Activated CD4-positive, alpha-beta memory T cell treated with anti-CD3 and anti-CD28 coated beads for 36 hours (primary cell): ENCODE measurements at regions not wholly inside any gene's neighbourhood (a gene's known extent, or its start where the extent isn't known, plus 50 kb on each side); places are given as distances from the start of the nearest gene placed in this dataset.

Experiments used
- CTCF ChIA-PET: fragments of 350-600 bp; sonication (Branson Sonifier 250); formaldehyde crosslinking; loops from one replicate; lab custom pipeline; 2021; ENCODE audit warnings: antibody characterized with exemption, inconsistent platforms; lab: Charles Lee
- POLR2A ChIA-PET: fragments of 350-600 bp; sonication (Branson Sonifier 250); formaldehyde crosslinking; loops from one replicate; lab custom pipeline; 2021; ENCODE audit warnings: antibody characterized with exemption; lab: Charles Lee
- DNase-seq: peaks from one replicate; pipeline ENCODE4 v3.0.0-alpha.2; 2020
- H3K27ac Mint-ChIP-seq: one replicate; pipeline ENCODE4 v1.8.0; 2021; ENCODE audit warnings: mixed read lengths
- H3K27me3 Mint-ChIP-seq: one replicate; pipeline ENCODE4 v1.8.0; 2021; ENCODE audit warnings: mixed read lengths
- H3K36me3 Mint-ChIP-seq: one replicate; pipeline ENCODE4 v1.8.0; 2021; ENCODE audit warnings: mixed read lengths
- H3K4me1 Mint-ChIP-seq: one replicate; pipeline ENCODE4 v1.8.0; 2021; ENCODE audit warnings: low read depth, mixed read lengths
- H3K4me3 Mint-ChIP-seq: one replicate; pipeline ENCODE4 v1.8.0; 2021; ENCODE audit warnings: mild to moderate bottlenecking, mixed read lengths
- H3K9me3 Mint-ChIP-seq: one replicate; pipeline ENCODE4 v1.8.0; 2021; ENCODE audit warnings: mixed read lengths
- intact Hi-C: fragments of 100-400 bp; cut with micrococcal nuclease; formaldehyde crosslinking; loops from one replicate; pipeline ENCODE4 v1.15.1; 2023

GRCh38 chrY:19098349-19098748, 324.8 kb upstream of the HSFY2 start:
- DNase-seq: no peak
- ChIA-PET POLR2A (no interaction called here), CTCF (no interaction called here)
- no peaks in the 10 kb centered on the region for H3K27me3 Mint-ChIP-seq
- H3K4me3 Mint-ChIP-seq: no peak overlapping the region
- no peaks in the 10 kb centered on the region for H3K36me3 Mint-ChIP-seq
- intact Hi-C loops: no loop called here
- H3K27ac Mint-ChIP-seq: no peak overlapping the region
- no peaks in the 10 kb centered on the region for H3K4me1 Mint-ChIP-seq
- H3K9me3 Mint-ChIP-seq: no peaks in the 10 kb centered on the region

DNA sequence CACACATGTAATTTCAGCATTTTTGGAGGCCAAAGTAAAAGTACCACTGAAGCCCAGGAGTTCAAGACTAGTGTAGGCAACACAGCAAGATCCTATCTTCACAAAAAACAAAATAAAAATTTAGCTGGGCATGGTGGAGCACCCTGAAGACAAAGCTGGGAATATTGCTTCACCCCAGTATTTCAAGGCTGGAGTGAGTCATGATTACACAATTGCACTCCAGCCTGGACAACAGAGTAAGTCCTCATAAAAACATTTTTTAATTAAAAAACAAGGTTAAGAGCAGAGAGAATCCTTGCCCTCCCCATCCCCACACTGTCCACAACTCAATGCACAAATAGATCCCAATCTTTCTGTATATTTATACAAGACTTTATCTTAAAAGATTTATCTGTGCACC, 321.9 kb upstream of the HSFY2 start:
- intact Hi-C loops: no loop called here
- H3K9me3 Mint-ChIP-seq: no peaks in the 10 kb centered on the region
- H3K4me3 Mint-ChIP-seq: no peak overlapping the region
- H3K4me1 Mint-ChIP-seq: no peaks in the 10 kb centered on the region
- H3K27ac Mint-ChIP-seq: no peak overlapping the region
- no peaks in the 10 kb centered on the region for H3K36me3 Mint-ChIP-seq
- CTCF ChIA-PET: no interaction called here
- no peak for DNase-seq
- H3K27me3 Mint-ChIP-seq: peaks cover 1% of the 10 kb centered on the region
- POLR2A ChIA-PET: no interaction called here

GRCh38 chrY:19083006-19083405, 309.5 kb upstream of the HSFY2 start:
- no peak for DNase-seq
- intact Hi-C loops: no loop called here
- H3K4me1 Mint-ChIP-seq: no peaks in the 10 kb centered on the region

GRCh38 chrY:19077698-19078113, 304.2 kb upstream of the HSFY2 start:
- DNase-seq: peak; percentile 11

More at GRCh38 chrY:19083006-19083405, 309.5 kb upstream of the HSFY2 start:
- Mint-ChIP-seq H3K9me3 (no peaks in the 10 kb centered on the region), H3K27ac (no peak overlapping the region), H3K4me3 (no peak overlapping the region), H3K36me3 (no peaks in the 10 kb centered on the region), H3K27me3 (no peaks in the 10 kb centered on the region)
- CTCF ChIA-PET: no interaction called here
- POLR2A ChIA-PET: no interaction called here

DNA sequence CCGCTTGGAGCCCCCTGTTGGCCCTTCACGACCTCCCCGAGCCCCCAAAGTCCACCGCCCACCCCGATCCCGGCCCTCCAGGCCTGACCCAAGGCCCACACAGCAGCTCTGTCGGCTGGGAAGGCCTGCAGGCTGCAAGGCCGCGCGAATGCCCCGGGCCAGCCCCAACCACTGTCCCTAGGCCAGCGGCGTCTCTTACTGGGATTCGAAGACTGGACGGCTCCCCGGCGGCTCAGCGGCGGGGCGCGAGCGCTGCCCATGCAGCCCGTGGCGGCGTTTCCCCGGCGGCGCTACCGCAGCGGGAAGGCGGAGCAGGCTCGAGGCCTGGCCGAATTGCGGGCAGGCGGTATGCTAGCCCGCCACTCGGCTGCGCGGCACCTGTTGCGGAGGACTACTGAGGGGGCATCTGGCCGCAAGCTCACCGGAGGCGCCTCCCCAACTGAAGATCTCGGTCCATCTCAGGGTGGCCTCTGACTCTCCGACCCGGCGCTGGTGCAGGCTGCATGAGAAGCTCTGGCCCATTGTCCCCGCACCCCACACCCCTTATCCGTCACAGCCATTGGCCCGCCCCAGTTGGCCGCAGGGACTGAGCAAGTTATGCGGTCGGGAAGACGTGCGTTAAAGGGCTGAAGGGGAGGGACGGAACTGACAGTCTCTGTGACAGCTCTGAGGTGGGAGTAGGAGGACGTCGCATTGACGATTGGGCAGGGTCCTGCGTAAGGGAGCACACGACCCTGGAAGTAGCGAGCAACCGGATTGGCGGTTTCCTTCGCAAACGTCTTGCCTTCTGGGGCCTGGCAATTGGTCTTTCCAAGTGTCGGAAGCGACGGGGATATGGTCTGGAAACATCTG, 303.5 kb upstream of the HSFY2 start:
- ChIA-PET CTCF (no interaction called here), POLR2A (no interaction called here)
- H3K4me1 Mint-ChIP-seq: peaks cover 10% of the 10 kb centered on the region
- H3K36me3 Mint-ChIP-seq: no peaks in the 10 kb centered on the region
- H3K9me3 Mint-ChIP-seq: no peaks in the 10 kb centered on the region
- peaks cover 9% of the 10 kb centered on the region for H3K27me3 Mint-ChIP-seq
- DNase-seq: peak; percentile 46
- intact Hi-C loops: loop anchor here (10.0 kb wide), 1 partner anchor 428 kb away; no protein-coding TSS in a partner anchor
- H3K27ac Mint-ChIP-seq: no peak overlapping the region
- H3K4me3 Mint-ChIP-seq: peak overlapping the region; percentile 76

More at GRCh38 chrY:19077698-19078113, 304.2 kb upstream of the HSFY2 start:
- POLR2A ChIA-PET: no interaction called here
- intact Hi-C loops: loop anchor here (10.0 kb wide), 1 partner anchor 427 kb away; no protein-coding TSS in a partner anchor
- CTCF ChIA-PET: no interaction called here
- H3K4me1 Mint-ChIP-seq: peaks cover 10% of the 10 kb centered on the region
- no peaks in the 10 kb centered on the region for H3K36me3 Mint-ChIP-seq
- H3K27me3 Mint-ChIP-seq: peaks cover 9% of the 10 kb centered on the region
- H3K27ac Mint-ChIP-seq: no peak overlapping the region
- H3K4me3 Mint-ChIP-seq: peak overlapping the region; percentile 76
- no peaks in the 10 kb centered on the region for H3K9me3 Mint-ChIP-seq

GRCh38 chrY:19075471-19076253, 302.1 kb upstream of the HSFY2 start:
- intact Hi-C loops: loop anchor here (10.0 kb wide), 1 partner anchor 429 kb away; no protein-coding TSS in a partner anchor
- ChIA-PET POLR2A (no interaction called here), CTCF (no interaction called here)
- peaks cover 10% of the 10 kb centered on the region for H3K4me1 Mint-ChIP-seq
- H3K27me3 Mint-ChIP-seq: peaks cover 9% of the 10 kb centered on the region
- H3K4me3 Mint-ChIP-seq: peak overlapping the region; percentile 73
- H3K9me3 Mint-ChIP-seq: no peaks in the 10 kb centered on the region
- H3K27ac Mint-ChIP-seq: peak overlapping the region; percentile 42
- peak; percentile 47 for DNase-seq
- no peaks in the 10 kb centered on the region for H3K36me3 Mint-ChIP-seq

GRCh38 chrY:19067435-19067834, 293.9 kb upstream of the HSFY2 start:
- H3K4me1 Mint-ChIP-seq: no peaks in the 10 kb centered on the region
- intact Hi-C loops: no loop called here
- no peak overlapping the region for H3K27ac Mint-ChIP-seq
- no peak for DNase-seq
- H3K9me3 Mint-ChIP-seq: no peaks in the 10 kb centered on the region
- POLR2A ChIA-PET: no interaction called here
- no peaks in the 10 kb centered on the region for H3K36me3 Mint-ChIP-seq
- CTCF ChIA-PET: no interaction called here
- no peak overlapping the region for H3K4me3 Mint-ChIP-seq
- no peaks in the 10 kb centered on the region for H3K27me3 Mint-ChIP-seq

DNA sequence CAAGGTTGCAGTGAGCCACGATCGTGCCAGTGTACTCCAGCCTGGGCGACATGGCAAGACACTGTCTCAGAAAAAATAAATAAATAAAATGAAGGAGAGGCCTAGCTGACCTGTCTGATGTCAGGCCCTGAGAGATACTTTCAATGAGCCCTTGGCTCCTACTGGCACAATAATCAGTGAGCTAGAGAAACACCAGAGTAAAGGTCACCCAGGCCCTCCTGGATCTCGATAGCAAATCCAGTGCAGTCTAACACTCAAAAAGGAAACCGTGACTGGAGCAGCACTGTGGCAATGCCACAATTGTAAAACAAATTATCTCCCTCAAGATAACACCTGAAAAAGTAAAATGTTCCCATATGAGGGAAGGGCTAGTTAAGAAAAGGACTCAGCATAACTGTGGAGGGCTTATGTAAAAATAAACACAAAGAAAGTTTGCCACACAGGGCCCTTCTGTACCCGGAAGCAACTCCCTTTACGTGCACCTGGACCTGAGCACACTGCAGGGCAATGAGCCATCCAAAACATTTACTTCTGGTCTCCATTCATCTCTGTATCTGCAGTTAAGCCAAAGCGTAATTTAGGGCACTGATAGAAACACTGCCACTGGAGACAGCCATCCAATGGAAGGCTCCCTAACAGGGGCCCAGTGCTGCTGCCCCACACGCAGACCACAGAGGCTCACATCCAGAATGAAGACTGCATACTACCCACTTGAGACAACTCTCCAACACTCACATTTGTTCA, 293.1 kb upstream of the HSFY2 start:
- intact Hi-C loops: no loop called here
- H3K9me3 Mint-ChIP-seq: no peaks in the 10 kb centered on the region
- H3K4me3 Mint-ChIP-seq: no peak overlapping the region
- H3K27ac Mint-ChIP-seq: no peak overlapping the region
- ChIA-PET POLR2A (no interaction called here), CTCF (no interaction called here)
- no peaks in the 10 kb centered on the region for H3K27me3 Mint-ChIP-seq
- no peaks in the 10 kb centered on the region for H3K36me3 Mint-ChIP-seq
- DNase-seq: no peak
- no peaks in the 10 kb centered on the region for H3K4me1 Mint-ChIP-seq

DNA sequence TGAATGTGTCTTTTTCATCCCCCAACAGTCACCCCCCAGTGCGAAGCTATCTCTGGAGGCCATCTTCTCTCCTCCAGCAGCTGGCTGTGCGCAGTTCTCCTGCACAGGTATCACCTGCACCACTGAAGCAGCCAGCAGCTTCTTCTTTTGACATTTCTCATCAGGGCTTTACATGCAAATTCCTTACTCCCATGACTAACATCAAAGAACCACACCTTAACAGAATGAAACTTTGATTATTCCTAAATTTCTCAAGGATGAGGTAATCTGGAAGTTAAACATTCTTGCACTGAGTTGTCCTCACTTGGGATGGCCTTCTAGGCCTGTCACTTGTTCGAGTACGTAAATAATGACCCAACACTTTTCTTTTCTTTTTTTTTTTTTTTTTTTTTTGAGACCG, 291.6 kb upstream of the HSFY2 start:
- intact Hi-C loops: no loop called here
- Mint-ChIP-seq H3K36me3 (no peaks in the 10 kb centered on the region), H3K4me3 (no peak overlapping the region), H3K27me3 (no peaks in the 10 kb centered on the region), H3K4me1 (no peaks in the 10 kb centered on the region), H3K27ac (no peak overlapping the region), H3K9me3 (no peaks in the 10 kb centered on the region)
- no peak for DNase-seq
- ChIA-PET POLR2A (no interaction called here), CTCF (no interaction called here)

- Mint-ChIP-seq H3K27me3 (no peaks in the 10 kb centered on the region), H3K27ac (no peak overlapping the region), H3K4me3 (no peak overlapping the region), H3K36me3 (no peaks in the 10 kb centered on the region), H3K9me3 (no peaks in the 10 kb centered on the region), H3K4me1 (no peaks in the 10 kb centered on the region)
- ChIA-PET POLR2A (no interaction called here), CTCF (no interaction called here)
- intact Hi-C loops: no loop called here
- DNase-seq: no peak
These were observed 286.2 kb upstream of the HSFY2 start for GRCh38 chrY:19059733-19060132.

GRCh38 chrY:19058831-19059370, 285.4 kb upstream of the HSFY2 start:
- no peak for DNase-seq
- Mint-ChIP-seq H3K36me3 (no peaks in the 10 kb centered on the region), H3K4me1 (no peaks in the 10 kb centered on the region), H3K27me3 (no peaks in the 10 kb centered on the region), H3K4me3 (no peak overlapping the region), H3K9me3 (no peaks in the 10 kb centered on the region), H3K27ac (no peak overlapping the region)
- intact Hi-C loops: no loop called here
- ChIA-PET CTCF (no interaction called here), POLR2A (no interaction called here)

DNA sequence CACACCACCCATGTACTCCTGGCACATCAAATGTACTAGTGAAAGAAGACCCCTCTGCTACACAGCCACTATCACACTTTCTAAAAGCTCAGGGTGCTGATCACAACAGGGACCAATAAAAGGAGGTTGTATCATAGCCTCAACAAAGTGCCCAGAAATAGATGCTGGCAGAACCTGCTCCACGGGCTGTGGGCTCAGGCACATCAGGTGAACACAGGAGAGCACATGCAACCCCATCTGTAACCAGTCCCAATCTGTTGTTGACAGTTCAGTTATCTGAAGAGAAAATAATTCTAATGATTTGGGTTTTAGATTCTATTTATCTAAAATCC, 282.6 kb upstream of the HSFY2 start:
- ChIA-PET POLR2A (no interaction called here), CTCF (no interaction called here)
- intact Hi-C loops: no loop called here
- Mint-ChIP-seq H3K9me3 (no peaks in the 10 kb centered on the region), H3K4me3 (no peak overlapping the region), H3K27me3 (no peaks in the 10 kb centered on the region), H3K4me1 (no peaks in the 10 kb centered on the region), H3K36me3 (no peaks in the 10 kb centered on the region), H3K27ac (no peak overlapping the region)
- no peak for DNase-seq
